OCI-LY1 (cell line): ENCODE measurements at regions not wholly inside any gene's neighbourhood (a gene's known extent, or its start where the extent isn't known, plus 50 kb on each side); places are given as distances from the start of the nearest gene placed in this dataset.

Experiments
- H2AFZ ChIP-seq: fragments of 200-600 bp; sonication (generic), shearing (Covaris generic); 2 replicates; pipeline ENCODE4 v1.6.0; 2014; ENCODE audit warnings: antibody characterized with exemption, mild to moderate bottlenecking, low read length
- H3F3A ChIP-seq: fragments of 200-600 bp; sonication (generic), shearing (Covaris generic); 2 replicates; pipeline ENCODE4 v1.6.0; 2014; ENCODE audit warnings: mild to moderate bottlenecking, antibody characterized with exemption, low read length, moderate library complexity; ENCODE audit not compliant: insufficient read depth
- H3K27ac ChIP-seq: fragments of 200-600 bp; sonication (generic); 2 replicates; pipeline ENCODE4 v1.5.1; 2014; ENCODE audit warnings: low read length, mixed run types, mild to moderate bottlenecking, low read depth; ENCODE audit not compliant: poor library complexity, severe bottlenecking
- H3K27me3 ChIP-seq: fragments of 200-600 bp; sonication (generic); 2 replicates; pipeline ENCODE4 v1.6.0; 2014; ENCODE audit warnings: antibody characterized with exemption, mild to moderate bottlenecking, low read length, moderate library complexity; ENCODE audit not compliant: insufficient read depth
- H3K36me3 ChIP-seq: fragments of 200-600 bp; sonication (generic); 2 replicates; pipeline ENCODE4 v1.6.1; 2014; ENCODE audit warnings: mild to moderate bottlenecking, antibody characterized with exemption, low read length, moderate library complexity, mixed read lengths; ENCODE audit not compliant: insufficient read depth
- H3K4me1 ChIP-seq: fragments of 200-600 bp; sonication (generic); 2 replicates; pipeline ENCODE4 v1.5.1; 2014; ENCODE audit warnings: mild to moderate bottlenecking, low read length, moderate library complexity; ENCODE audit not compliant: insufficient read depth, severe bottlenecking
- H3K4me2 ChIP-seq: fragments of 200-600 bp; sonication (generic), shearing (Covaris generic); 2 replicates; pipeline ENCODE4 v1.6.1; 2014; ENCODE audit warnings: low read length
- H3K4me3 ChIP-seq: fragments of 200-600 bp; sonication (generic); 2 replicates; pipeline ENCODE4 v1.5.1; 2014; ENCODE audit warnings: low read length, low read depth, mild to moderate bottlenecking, mixed read lengths; ENCODE audit not compliant: poor library complexity, severe bottlenecking
- H3K79me2 ChIP-seq: fragments of 200-600 bp; shearing (Covaris generic); 2 replicates; pipeline ENCODE4 v1.6.1; 2016; ENCODE audit warnings: mixed run types, low read length, mixed read lengths; ENCODE audit not compliant: insufficient read depth
- H3K9ac ChIP-seq: fragments of 200-600 bp; sonication (generic), shearing (Covaris generic); 2 replicates; pipeline ENCODE4 v1.6.1; 2014; ENCODE audit warnings: mild to moderate bottlenecking, low read length, mixed read lengths
- H3K9me2 ChIP-seq: fragments of 200-600 bp; sonication (generic), shearing (Covaris generic); 2 replicates; pipeline ENCODE4 v1.6.1; 2014; ENCODE audit warnings: low read depth, mild to moderate bottlenecking, low read length, mixed read lengths
- H3K9me3 ChIP-seq: fragments of 200-600 bp; shearing (Covaris generic); 2 replicates; pipeline ENCODE4 v1.6.1; 2014; ENCODE audit warnings: low read length, mixed read lengths
- H4K20me1 ChIP-seq: fragments of 200-600 bp; sonication (generic), shearing (Covaris generic); 2 replicates; pipeline ENCODE4 v1.6.0; 2016; ENCODE audit warnings: mild to moderate bottlenecking, low read length; ENCODE audit not compliant: insufficient read depth
- CTCF ChIP-seq: fragments of 200-600 bp; sonication (generic), shearing (Covaris generic); IDR thresholded peaks from 2 replicates; pipeline ENCODE4 v1.5.1; 2017; ENCODE audit warnings: mild to moderate bottlenecking, antibody characterized with exemption, low read length, moderate library complexity, mixed read lengths
- EZH2 ChIP-seq: fragments of 200-600 bp; sonication (generic), shearing (Covaris generic); IDR thresholded peaks from 2 replicates; pipeline ENCODE4 v1.8.0; 2017; ENCODE audit warnings: borderline replicate concordance, mixed run types, mild to moderate bottlenecking, antibody characterized with exemption, low read length, moderate library complexity, mixed read lengths

GRCh38 chr9:90741036-90741435 is 60.6 kb upstream of the SYK start:
- TF ChIP-seq EZH2 (no peak), CTCF (no peak)
- no peak overlapping the region for H3K4me3 ChIP-seq
- H4K20me1 ChIP-seq = no peaks in the 10 kb centered on the region
- H3K79me2 ChIP-seq = no peaks in the 10 kb centered on the region
- H3K27me3 ChIP-seq = no peaks in the 10 kb centered on the region; the same call in 1 of the 2 replicates
- no peaks in the 10 kb centered on the region for H3F3A ChIP-seq
- no peak overlapping the region for H3K4me2 ChIP-seq
- H3K36me3 ChIP-seq = no peaks in the 10 kb centered on the region
- H3K27ac ChIP-seq = no peak overlapping the region
- no peak overlapping the region for H2AFZ ChIP-seq
- no peaks in the 10 kb centered on the region for H3K4me1 ChIP-seq
- H3K9me3 ChIP-seq = peaks cover 11% of the 10 kb centered on the region; the same call in 1 of the 2 replicates
- H3K9me2 ChIP-seq = no peaks in the 10 kb centered on the region
- no peak overlapping the region for H3K9ac ChIP-seq

- Histone ChIP-seq H4K20me1 (no peaks in the 10 kb centered on the region), H3K4me3 (no peak overlapping the region), H3K79me2 (no peaks in the 10 kb centered on the region), H3K4me2 (no peak overlapping the region), H3F3A (no peaks in the 10 kb centered on the region), H3K9ac (no peak overlapping the region), H3K9me3 (peaks cover 11% of the 10 kb centered on the region; the same call in 1 of the 2 replicates), H3K4me1 (no peaks in the 10 kb centered on the region), H3K36me3 (no peaks in the 10 kb centered on the region), H3K9me2 (no peaks in the 10 kb centered on the region), H3K27me3 (no peaks in the 10 kb centered on the region; the same call in 1 of the 2 replicates), H3K27ac (no peak overlapping the region), H2AFZ (no peak overlapping the region)
- TF ChIP-seq EZH2 (no peak), CTCF (no peak)
These were observed 63.9 kb upstream of the SYK start for GRCh38 chr9:90737742-90738141.

GRCh38 chr9:90735952-90736351 is 65.7 kb upstream of the SYK start:
- TF ChIP-seq EZH2 (no peak), CTCF (no peak)
- H3K9me3 ChIP-seq = peaks cover 11% of the 10 kb centered on the region; the same call in 1 of the 2 replicates
- no peaks in the 10 kb centered on the region for H3K79me2 ChIP-seq
- H2AFZ ChIP-seq = no peak overlapping the region
- no peaks in the 10 kb centered on the region for H3K4me1 ChIP-seq
- no peaks in the 10 kb centered on the region for H4K20me1 ChIP-seq
- H3K9ac ChIP-seq = no peak overlapping the region
- H3K9me2 ChIP-seq = no peaks in the 10 kb centered on the region
- no peaks in the 10 kb centered on the region for H3K36me3 ChIP-seq
- H3K4me2 ChIP-seq = no peak overlapping the region
- H3F3A ChIP-seq = no peaks in the 10 kb centered on the region
- no peak overlapping the region for H3K27ac ChIP-seq
- no peak overlapping the region for H3K4me3 ChIP-seq
- H3K27me3 ChIP-seq = no peaks in the 10 kb centered on the region; the same call in 1 of the 2 replicates
